Endothelial cell (in vitro differentiated cells): ENCODE measurements at regions not wholly inside any gene's neighbourhood (a gene's known extent, or its start where the extent isn't known, plus 50 kb on each side); places are given as distances from the start of the nearest gene placed in this dataset.

ENCODE experiments used
- DNase-seq: peaks from one replicate; pipeline ENCODE4 v3.0.0; 2021; ENCODE audit warnings: low spot score
- H3K27ac Mint-ChIP-seq: one replicate; pipeline ENCODE4 v1.8.0; 2021; ENCODE audit warnings: mixed read lengths, inconsistent platforms; ENCODE audit not compliant: unreplicated experiment
- H3K27me3 Mint-ChIP-seq: one replicate; pipeline ENCODE4 v1.8.0; 2021; ENCODE audit warnings: mild to moderate bottlenecking, moderate library complexity, mixed read lengths, inconsistent platforms; ENCODE audit not compliant: unreplicated experiment
- H3K36me3 Mint-ChIP-seq: one replicate; pipeline ENCODE4 v1.8.0; 2021; ENCODE audit warnings: mild to moderate bottlenecking, low read depth, mixed read lengths, inconsistent platforms; ENCODE audit not compliant: unreplicated experiment
- H3K4me1 Mint-ChIP-seq: one replicate; pipeline ENCODE4 v1.8.0; 2021; ENCODE audit warnings: mild to moderate bottlenecking, mixed read lengths, inconsistent platforms; ENCODE audit not compliant: unreplicated experiment
- H3K4me3 Mint-ChIP-seq: one replicate; pipeline ENCODE4 v1.8.0; 2021; ENCODE audit warnings: mild to moderate bottlenecking, mixed read lengths, inconsistent platforms; ENCODE audit not compliant: unreplicated experiment
- H3K9me3 Mint-ChIP-seq: one replicate; pipeline ENCODE4 v1.8.0; 2021; ENCODE audit warnings: mixed read lengths, inconsistent platforms; ENCODE audit not compliant: unreplicated experiment
- CTCF ChIP-seq: fragments of 200-600 bp; sonication (generic); IDR thresholded peaks from one replicate; pipeline ENCODE4 v1.5.0; 2021; ENCODE audit warnings: antibody characterized with exemption; ENCODE audit not compliant: unreplicated experiment

GRCh38 chr9:73022353-73022752 is 69.5 kb upstream of the ALDH1A1 start:
- Mint-ChIP-seq H3K4me3 (no peak overlapping the region), H3K27me3 (no peaks in the 10 kb centered on the region), H3K4me1 (no peaks in the 10 kb centered on the region), H3K27ac (no peak overlapping the region), H3K36me3 (no peaks in the 10 kb centered on the region), H3K9me3 (no peaks in the 10 kb centered on the region)
- no peak for TF ChIP-seq CTCF
- no peak for DNase-seq

- Mint-ChIP-seq H3K36me3 (no peaks in the 10 kb centered on the region), H3K4me3 (no peak overlapping the region), H3K9me3 (no peaks in the 10 kb centered on the region), H3K4me1 (no peaks in the 10 kb centered on the region), H3K27ac (no peak overlapping the region), H3K27me3 (no peaks in the 10 kb centered on the region)
- no peak for DNase-seq
- no peak for TF ChIP-seq CTCF
Observed at GRCh38 chr9:73020877-73021276, 68.0 kb upstream of the ALDH1A1 start.

GRCh38 chr9:73014011-73014410 is 61.2 kb upstream of the ALDH1A1 start:
- no peaks in the 10 kb centered on the region for H3K9me3 Mint-ChIP-seq
- no peak overlapping the region for H3K27ac Mint-ChIP-seq
- H3K27me3 Mint-ChIP-seq: no peaks in the 10 kb centered on the region
- H3K4me1 Mint-ChIP-seq: peaks cover 4% of the 10 kb centered on the region
- no peak for DNase-seq
- H3K36me3 Mint-ChIP-seq: no peaks in the 10 kb centered on the region
- H3K4me3 Mint-ChIP-seq: no peak overlapping the region
- TF ChIP-seq CTCF: no peak

- TF ChIP-seq CTCF: no peak
- Mint-ChIP-seq H3K27ac (no peak overlapping the region), H3K27me3 (no peaks in the 10 kb centered on the region), H3K4me1 (peaks cover 16% of the 10 kb centered on the region), H3K4me3 (no peak overlapping the region), H3K36me3 (no peaks in the 10 kb centered on the region), H3K9me3 (no peaks in the 10 kb centered on the region)
- DNase-seq: no peak
Observed at GRCh38 chr9:73011956-73012355, 59.1 kb upstream of the ALDH1A1 start.

GRCh38 chr9:73011181-73011750 is 58.4 kb upstream of the ALDH1A1 start:
- no peaks in the 10 kb centered on the region for H3K36me3 Mint-ChIP-seq
- no peaks in the 10 kb centered on the region for H3K9me3 Mint-ChIP-seq
- no peak for TF ChIP-seq CTCF
- no peaks in the 10 kb centered on the region for H3K27me3 Mint-ChIP-seq
- H3K4me1 Mint-ChIP-seq: peaks cover 17% of the 10 kb centered on the region
- H3K27ac Mint-ChIP-seq: no peak overlapping the region
- no peak for DNase-seq
- no peak overlapping the region for H3K4me3 Mint-ChIP-seq
